IMR-90 (cell line): ENCODE measurements at regions not wholly inside any gene's neighbourhood (a gene's known extent, or its start where the extent isn't known, plus 50 kb on each side); places are given as distances from the start of the nearest gene placed in this dataset.
A peak's percentile ranks its signal among the peaks of the same experiment; 100 is the strongest.

Source experiments
- ATAC-seq: fragments of 200-7000 bp; cut with Tn5 transposase; 2 replicates; pipeline ENCODE4 v1.9.1; 2020; ENCODE audit warnings: low read depth, mild to moderate bottlenecking, moderate library complexity
- BruUV-seq: library from RNA; stranded (reverse); fragments of 400-500 nt; replicated peaks from 2 replicates; lab custom pipeline; 2021; lab: Mats Ljungman, UMichigan
- CTCF ChIA-PET: fragments of 300-600 bp; formaldehyde crosslinking; extraction: SDS; loops from one replicate; lab custom pipeline; 2021; ENCODE audit warnings: antibody characterized with exemption; lab: Yijun Ruan, JAX
- POLR2A ChIA-PET: fragments of 300-600 bp; sonication (Branson Sonifier 250); formaldehyde crosslinking; loops from one replicate; lab custom pipeline; 2022; ENCODE audit warnings: antibody characterized with exemption; ENCODE audit not compliant: unreplicated experiment; lab: Charles Lee
- DNase-seq: peaks from one replicate; pipeline ENCODE4 v3.0.0; 2013
- H2AFZ ChIP-seq: replicated peaks from 2 replicates; pipeline ENCODE3; 2013; ENCODE audit warnings: low read length, mild to moderate bottlenecking; ENCODE audit not compliant: poor library complexity
- H2AK5ac ChIP-seq: 2 replicates; pipeline ENCODE4 v1.6.1; 2013; ENCODE audit warnings: low read depth, low read length, inconsistent platforms
- H2AK9ac ChIP-seq: replicated peaks from 2 replicates; pipeline ENCODE3; 2013; ENCODE audit warnings: mild to moderate bottlenecking, low read depth, low read length, moderate library complexity; ENCODE audit not compliant: poor library complexity
- H2BK120ac ChIP-seq: 2 replicates; pipeline ENCODE4 v1.6.1; 2013; ENCODE audit warnings: low read depth, low read length, inconsistent platforms
- H2BK15ac ChIP-seq: 3 replicates; pipeline ENCODE4 v1.6.1; 2013; ENCODE audit warnings: low read depth, low read length, inconsistent platforms
- H2BK20ac ChIP-seq: 2 replicates; pipeline ENCODE4 v1.6.1; 2013; ENCODE audit warnings: low read depth, mild to moderate bottlenecking, inconsistent platforms, low read length, moderate library complexity
- H2BK5ac ChIP-seq: 2 replicates; pipeline ENCODE4 v1.6.1; 2013; ENCODE audit warnings: mild to moderate bottlenecking, low read depth, low read length, inconsistent platforms; ENCODE audit not compliant: poor library complexity, severe bottlenecking
- H3K14ac ChIP-seq: replicated peaks from 2 replicates; pipeline ENCODE4 v1.6.1; 2013; ENCODE audit warnings: low read depth, low read length, inconsistent platforms
- H3K18ac ChIP-seq: 2 replicates; pipeline ENCODE4 v1.6.1; 2013; ENCODE audit warnings: low read depth, low read length, control low read depth
- H3K23ac ChIP-seq: 2 replicates; pipeline ENCODE4 v1.6.1; 2013; ENCODE audit warnings: low read depth, low read length, inconsistent platforms
- H3K27ac ChIP-seq: 2 replicates; pipeline ENCODE4 v1.5.1; 2013; ENCODE audit warnings: mild to moderate bottlenecking, control low read depth, low read length; ENCODE audit not compliant: insufficient read depth
- H3K27me3 ChIP-seq: 2 replicates; pipeline ENCODE4 v1.6.1; 2013; ENCODE audit warnings: low read length; ENCODE audit not compliant: control insufficient read depth, insufficient read depth
- H3K36me3 ChIP-seq: 2 replicates; pipeline ENCODE4 v1.6.1; 2013; ENCODE audit warnings: low read length, mixed read lengths; ENCODE audit not compliant: control insufficient read depth, insufficient read depth
- H3K4ac ChIP-seq: 2 replicates; pipeline ENCODE4 v1.6.1; 2013; ENCODE audit warnings: low read depth, low read length, inconsistent platforms
- H3K4me1 ChIP-seq: 2 replicates; pipeline ENCODE4 v1.6.1; 2013; ENCODE audit warnings: low read length, mixed read lengths; ENCODE audit not compliant: control insufficient read depth, insufficient read depth
- H3K4me2 ChIP-seq: 2 replicates; pipeline ENCODE4 v1.6.1; 2013; ENCODE audit warnings: low read depth, mild to moderate bottlenecking, control low read depth, low read length, moderate library complexity
- H3K4me3 ChIP-seq: 2 replicates; pipeline ENCODE4 v1.5.1; 2013; ENCODE audit warnings: low read depth, mild to moderate bottlenecking, control low read depth, low read length, moderate library complexity; ENCODE audit not compliant: insufficient read depth
- H3K56ac ChIP-seq: 2 replicates; pipeline ENCODE4 v1.6.1; 2013; ENCODE audit warnings: low read length, inconsistent platforms; ENCODE audit not compliant: insufficient read depth; ENCODE audit errors: extremely low read depth
- H3K79me1 ChIP-seq, 2 experiments: 2 replicates each; pipeline ENCODE4 v1.6.1; 2013; ENCODE audit warnings: low read length in 2 of 2, inconsistent platforms in 1 of 2, low read depth in 1 of 2
- H3K9ac ChIP-seq: 2 replicates; pipeline ENCODE4 v1.6.1; 2013; ENCODE audit warnings: low read depth, low read length, control low read depth
- H3K9me1 ChIP-seq: 2 replicates; pipeline ENCODE4 v1.6.1; 2013; ENCODE audit warnings: low read length, inconsistent platforms; ENCODE audit not compliant: insufficient read depth
- H3K9me3 ChIP-seq: 2 replicates; pipeline ENCODE4 v1.6.1; 2013; ENCODE audit warnings: low read length; ENCODE audit not compliant: control insufficient read depth, insufficient read depth
- H4K20me1 ChIP-seq: 2 replicates; pipeline ENCODE4 v1.6.1; 2013; ENCODE audit warnings: low read length, inconsistent platforms; ENCODE audit not compliant: insufficient read depth
- H4K5ac ChIP-seq: 2 replicates; pipeline ENCODE4 v1.6.1; 2013; ENCODE audit warnings: mild to moderate bottlenecking, low read depth, low read length, control low read depth
- H4K8ac ChIP-seq, 2 experiments: 2 replicates each; pipeline ENCODE4 v1.6.1; 2013; ENCODE audit warnings: low read depth in 2 of 2, low read length in 2 of 2, control low read depth in 1 of 2, inconsistent platforms in 1 of 2
- H4K91ac ChIP-seq: 2 replicates; pipeline ENCODE4 v1.6.1; 2013; ENCODE audit warnings: low read depth, low read length, inconsistent platforms; ENCODE audit not compliant: insufficient read depth
- CEBPB ChIP-seq: IDR thresholded peaks from 2 replicates; pipeline ENCODE4 v1.6.1; 2012; ENCODE audit warnings: low read depth, low read length, improper control_type of control experiment
- CHD1 ChIP-seq: IDR thresholded peaks from 2 replicates; pipeline ENCODE4 v1.6.1; 2012; ENCODE audit warnings: low read depth, low read length, improper control_type of control experiment
- FOS ChIP-seq: fragments of 150-350 bp; IDR thresholded peaks from 2 replicates; pipeline ENCODE4 v1.6.1; 2016; ENCODE audit warnings: low read depth, low read length
- MAFK ChIP-seq: IDR thresholded peaks from 2 replicates; pipeline ENCODE4 v1.6.1; 2012; ENCODE audit warnings: low read depth, low read length, improper control_type of control experiment
- MAZ ChIP-seq: IDR thresholded peaks from 2 replicates; pipeline ENCODE4 v1.6.1; 2012; ENCODE audit warnings: low read depth, mild to moderate bottlenecking, low read length, improper control_type of control experiment, moderate library complexity, borderline replicate concordance
- MXI1 ChIP-seq: IDR thresholded peaks from 2 replicates; pipeline ENCODE4 v1.6.1; 2012; ENCODE audit warnings: low read depth, mild to moderate bottlenecking, low read length, moderate library complexity, borderline replicate concordance
- NFE2L2 ChIP-seq: fragments of 150-350 bp; IDR thresholded peaks from 2 replicates; pipeline ENCODE4 v1.6.1; 2016; ENCODE audit warnings: low read depth, mild to moderate bottlenecking, low read length
- POLR2A ChIP-seq: IDR thresholded peaks from 2 replicates; pipeline ENCODE4 v1.6.1; 2012; ENCODE audit warnings: mild to moderate bottlenecking, low read depth, low read length
- RAD21 ChIP-seq: IDR thresholded peaks from 2 replicates; pipeline ENCODE4 v1.6.1; 2012; ENCODE audit warnings: low read length, improper control_type of control experiment
- RFX5 ChIP-seq: IDR thresholded peaks from 2 replicates; pipeline ENCODE4 v1.8.0; 2012; ENCODE audit warnings: low read depth, mild to moderate bottlenecking, low read length, moderate library complexity
- WGBS, 2 experiments: methylation state at CpG; one replicate each; pipeline versions ENCODE4 v1.1.5 to v1.1.7; 2013; ENCODE audit warnings: missing lambda C conversion rate in 2 of 2; ENCODE audit not compliant: insufficient read length in 1 of 2; ENCODE audit errors: extremely low coverage in 2 of 2; 5-methylcytosine and 5-hydroxymethylcytosine counted together
- dilution Hi-C: fragments of 300-500 bp; cut with HindIII; formaldehyde crosslinking; loops from one replicate; pipeline ENCODE4 v1.14.3; 2018; ENCODE audit warnings: low sequenced_read_pairs; ENCODE audit not compliant: unreplicated experiment
- in situ Hi-C: fragments of 300-500 bp; cut with MboI; formaldehyde crosslinking; loops from 3 replicates; pipeline ENCODE4 v1.14.3; 2019; ENCODE audit warnings: low sequenced_read_pairs, inconsistent platforms, mixed read lengths
- intact Hi-C: fragments of 100-400 bp; cut with micrococcal nuclease; formaldehyde crosslinking; loops from 2 replicates; pipeline ENCODE4 v1.10.0; 2022
- TF ChIP-seq, protein P1 (sequence below): fragments of 150-350 bp; IDR thresholded peaks from 2 replicates; pipeline ENCODE4 v1.6.1; 2016; ENCODE audit warnings: low read depth, mild to moderate bottlenecking, low read length, moderate library complexity, borderline replicate concordance
- TF ChIP-seq, protein P2 (sequence below): conservative IDR thresholded peaks from 2 replicates; pipeline ENCODE4 v1.5.1; 2012; ENCODE audit warnings: mild to moderate bottlenecking, low read depth, low read length, improper control_type of control experiment
- TF ChIP-seq, protein P3 (sequence below): fragments of 150-350 bp; IDR thresholded peaks from 2 replicates; pipeline ENCODE4 v1.6.1; 2017; ENCODE audit warnings: mild to moderate bottlenecking, antibody characterized with exemption, low read length, low read depth

GRCh38 chr22:22061085-22062077, 78.8 kb upstream of the TOP3B start:
- H3K9ac ChIP-seq: no peak overlapping the region
- no peaks in the 10 kb centered on the region; the same call in 1 of the 2 replicates for H3K4me1 ChIP-seq
- H3K4me2 ChIP-seq: no peak overlapping the region
- dilution Hi-C loops (no loop called here), intact Hi-C loops (loop anchor here (2.0 to 5.0 kb wide), 2 partner anchors 83 to 146 kb away; no protein-coding TSS in a partner anchor), in situ Hi-C loops (no loop called here)
- H3K79me1 ChIP-seq: no peaks in the 10 kb centered on the region
- H3K18ac ChIP-seq: no peak overlapping the region; the same call in 1 of the 2 replicates
- H2AK9ac ChIP-seq: peak overlapping the region; percentile 31
- H2BK15ac ChIP-seq: no peak overlapping the region
- H2BK120ac ChIP-seq: peak overlapping the region; percentile 17
- ATAC-seq: peak; percentile 79
- peaks cover 35% of the 10 kb centered on the region for H3K27me3 ChIP-seq
- no peak overlapping the region for H3K14ac ChIP-seq
- H4K5ac ChIP-seq: no peak overlapping the region; the same call in 1 of the 2 replicates
- ChIA-PET POLR2A (no interaction called here), CTCF (interaction anchor here (0.6 to 2.7 kb wide), 12 partner anchors 9 to 253 kb away, joined by 3 to 12 read pairs (median 4); no protein-coding TSS in a partner anchor)
- no peaks in the 10 kb centered on the region for H4K20me1 ChIP-seq
- no peak overlapping the region for H3K27ac ChIP-seq
- H3K4ac ChIP-seq: peak overlapping the region; percentile 22; the same call in 1 of the 2 replicates
- DNase-seq: peak; percentile 43
- no peaks in the 10 kb centered on the region for H3K9me3 ChIP-seq
- no peak overlapping the region; a peak in 1 of 4 replicates for H4K8ac ChIP-seq
- H2BK20ac ChIP-seq: 0 out of 2 replicates have a peak overlapping the region, but pooled peaks have one; percentile 25
- H3K56ac ChIP-seq: no peak overlapping the region
- H3K23ac ChIP-seq: no peak overlapping the region
- H2AFZ ChIP-seq: peak overlapping the region; percentile 75
- no peaks in the 10 kb centered on the region for H3K36me3 ChIP-seq
- H4K91ac ChIP-seq: no peak overlapping the region
- BruUV-seq: no TSS peak
- H3K4me3 ChIP-seq: no peak overlapping the region
- peak overlapping the region; percentile 60 for H2AK5ac ChIP-seq
- H2BK5ac ChIP-seq: no peak overlapping the region
- WGBS, 2 experiments: no CpG with 5 or more reads among the region's 11 CpGs
- H3K9me1 ChIP-seq: no peaks in the 10 kb centered on the region
- TF ChIP-seq, protein P1, sequence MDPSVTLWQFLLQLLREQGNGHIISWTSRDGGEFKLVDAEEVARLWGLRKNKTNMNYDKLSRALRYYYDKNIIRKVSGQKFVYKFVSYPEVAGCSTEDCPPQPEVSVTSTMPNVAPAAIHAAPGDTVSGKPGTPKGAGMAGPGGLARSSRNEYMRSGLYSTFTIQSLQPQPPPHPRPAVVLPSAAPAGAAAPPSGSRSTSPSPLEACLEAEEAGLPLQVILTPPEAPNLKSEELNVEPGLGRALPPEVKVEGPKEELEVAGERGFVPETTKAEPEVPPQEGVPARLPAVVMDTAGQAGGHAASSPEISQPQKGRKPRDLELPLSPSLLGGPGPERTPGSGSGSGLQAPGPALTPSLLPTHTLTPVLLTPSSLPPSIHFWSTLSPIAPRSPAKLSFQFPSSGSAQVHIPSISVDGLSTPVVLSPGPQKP: no peak
- TF ChIP-seq CHD1 (no peak), NFE2L2 (no peak), MAFK (no peak), POLR2A (no peak), RFX5 (no peak), RAD21 (peak; percentile 23; the same call in 1 of the 2 replicates), MXI1 (no peak), CEBPB (peak; percentile 56; the same call in 1 of the 2 replicates), MAZ (no peak), FOS (no peak)
- TF ChIP-seq, protein P2, sequence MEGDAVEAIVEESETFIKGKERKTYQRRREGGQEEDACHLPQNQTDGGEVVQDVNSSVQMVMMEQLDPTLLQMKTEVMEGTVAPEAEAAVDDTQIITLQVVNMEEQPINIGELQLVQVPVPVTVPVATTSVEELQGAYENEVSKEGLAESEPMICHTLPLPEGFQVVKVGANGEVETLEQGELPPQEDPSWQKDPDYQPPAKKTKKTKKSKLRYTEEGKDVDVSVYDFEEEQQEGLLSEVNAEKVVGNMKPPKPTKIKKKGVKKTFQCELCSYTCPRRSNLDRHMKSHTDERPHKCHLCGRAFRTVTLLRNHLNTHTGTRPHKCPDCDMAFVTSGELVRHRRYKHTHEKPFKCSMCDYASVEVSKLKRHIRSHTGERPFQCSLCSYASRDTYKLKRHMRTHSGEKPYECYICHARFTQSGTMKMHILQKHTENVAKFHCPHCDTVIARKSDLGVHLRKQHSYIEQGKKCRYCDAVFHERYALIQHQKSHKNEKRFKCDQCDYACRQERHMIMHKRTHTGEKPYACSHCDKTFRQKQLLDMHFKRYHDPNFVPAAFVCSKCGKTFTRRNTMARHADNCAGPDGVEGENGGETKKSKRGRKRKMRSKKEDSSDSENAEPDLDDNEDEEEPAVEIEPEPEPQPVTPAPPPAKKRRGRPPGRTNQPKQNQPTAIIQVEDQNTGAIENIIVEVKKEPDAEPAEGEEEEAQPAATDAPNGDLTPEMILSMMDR: peak; percentile 38
- TF ChIP-seq, protein P3, sequence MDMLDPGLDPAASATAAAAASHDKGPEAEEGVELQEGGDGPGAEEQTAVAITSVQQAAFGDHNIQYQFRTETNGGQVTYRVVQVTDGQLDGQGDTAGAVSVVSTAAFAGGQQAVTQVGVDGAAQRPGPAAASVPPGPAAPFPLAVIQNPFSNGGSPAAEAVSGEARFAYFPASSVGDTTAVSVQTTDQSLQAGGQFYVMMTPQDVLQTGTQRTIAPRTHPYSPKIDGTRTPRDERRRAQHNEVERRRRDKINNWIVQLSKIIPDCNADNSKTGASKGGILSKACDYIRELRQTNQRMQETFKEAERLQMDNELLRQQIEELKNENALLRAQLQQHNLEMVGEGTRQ: no peak
